ENCODE measurements at regions not wholly inside any gene's neighbourhood (a gene's known extent, or its start where the extent isn't known, plus 50 kb on each side); places are given as distances from the start of the nearest gene placed in this dataset.

GRCh38 chr10:84862551-84862950 lies 534.2 kb downstream of the CCSER2 start:
- TF ChIP-seq POLR2A (IDR thresholded peaks at IDR 0.05) (no peak), CTCF (IDR thresholded peaks at IDR 0.05) (no peak)
